ENCODE measurements at regions not wholly inside any gene's neighbourhood (a gene's known extent, or its start where the extent isn't known, plus 50 kb on each side); places are given as distances from the start of the nearest gene placed in this dataset.

DNA sequence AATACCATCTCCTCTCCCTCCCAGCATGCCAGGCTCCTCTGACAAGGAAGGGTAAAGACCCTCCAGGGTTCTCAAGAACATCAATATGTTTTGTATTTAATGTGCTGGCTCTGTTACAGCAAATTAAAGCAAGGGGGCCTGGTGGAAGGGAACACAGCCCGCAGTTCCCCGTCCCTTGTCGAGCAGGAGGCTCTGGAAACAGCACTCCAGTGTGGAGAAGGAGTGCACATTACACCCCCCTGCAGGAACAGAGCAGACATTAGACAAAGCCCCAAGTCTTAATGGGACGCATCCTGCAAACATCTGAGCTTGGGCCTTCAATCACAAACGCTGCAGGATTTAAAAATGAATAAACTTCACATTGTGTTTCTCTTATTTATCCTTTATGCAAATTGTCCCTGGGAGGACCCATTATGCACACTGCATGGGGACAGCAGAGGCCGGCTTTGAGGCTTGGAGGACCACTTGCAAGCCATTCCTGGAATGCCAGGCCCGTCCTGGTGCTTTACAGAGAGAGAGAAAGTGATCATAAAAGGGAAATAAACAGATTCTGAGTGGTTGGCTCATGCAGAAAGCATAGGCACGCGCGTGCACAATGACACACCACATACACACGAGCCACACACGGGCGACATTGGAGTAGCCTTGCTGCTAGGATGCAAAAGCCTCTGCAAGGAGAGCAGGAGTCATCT, 328.7 kb downstream of the SMAD2 start:
- DNase-seq (ENCODE audit: low spot score): no peak

DNA sequence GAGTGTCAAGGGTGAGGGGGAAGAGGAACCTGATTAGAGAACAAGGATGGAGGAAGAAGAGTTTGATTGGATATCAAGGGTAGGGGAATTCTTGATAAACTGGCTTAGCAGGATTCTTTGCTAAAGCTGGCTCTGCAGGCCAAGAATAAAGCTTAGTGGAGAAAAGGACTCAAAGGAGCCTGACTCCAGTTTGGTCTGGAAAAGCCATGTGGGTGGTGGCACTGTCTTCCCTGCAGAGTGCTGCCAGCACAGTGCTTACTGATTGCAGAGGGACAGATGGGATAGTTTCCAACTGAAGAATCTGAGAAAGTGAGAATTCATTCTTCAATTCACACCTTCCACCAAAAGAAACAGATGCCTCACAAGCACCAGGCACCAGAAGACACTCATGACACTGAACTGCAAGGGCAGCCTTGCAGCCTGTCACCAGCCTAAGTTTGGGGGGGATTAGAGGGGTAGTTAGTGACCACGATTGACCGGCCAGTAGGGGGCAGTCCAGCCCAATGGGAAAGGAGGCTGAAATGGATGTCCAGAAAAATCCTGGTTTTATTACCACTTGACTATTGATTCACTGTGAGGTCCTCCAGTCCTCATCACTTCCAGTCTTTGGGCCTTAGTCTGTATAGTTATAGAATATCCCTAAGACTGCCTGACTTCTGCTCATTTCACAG, 334.5 kb downstream of the SMAD2 start:
- no peak for DNase-seq (ENCODE audit: low spot score)

DNA sequence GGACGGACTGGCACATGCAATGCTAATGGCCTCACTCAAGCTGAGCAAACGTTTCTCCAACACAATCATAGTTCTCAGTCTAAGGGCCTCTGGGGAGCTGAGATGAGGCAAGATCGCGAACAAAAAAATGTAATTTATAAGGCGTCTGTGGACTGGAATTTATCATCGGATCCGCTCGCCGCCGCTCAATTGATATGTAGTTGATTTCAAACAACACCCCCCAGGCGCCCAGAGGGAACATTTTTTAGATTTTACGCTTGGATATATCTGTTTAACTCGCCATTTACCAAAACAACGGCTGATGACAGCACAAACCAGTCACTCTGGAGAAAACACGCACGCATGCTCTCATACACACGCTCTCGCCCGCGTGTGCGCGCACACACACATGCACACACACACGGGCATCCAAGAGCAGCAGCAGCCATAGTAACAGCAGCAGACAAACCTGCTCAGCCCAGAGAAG, 335.8 kb downstream of the SMAD2 start:
- no peak for DNase-seq (ENCODE audit: low spot score)

- DNase-seq (ENCODE audit: low spot score): no peak
Measured at GRCh38 chr18:47593744-47594472, 336.6 kb downstream of the SMAD2 start.

- DNase-seq (ENCODE audit: low spot score): no peak
Measured at GRCh38 chr18:47591429-47591828, 339.0 kb downstream of the SMAD2 start.

DNA sequence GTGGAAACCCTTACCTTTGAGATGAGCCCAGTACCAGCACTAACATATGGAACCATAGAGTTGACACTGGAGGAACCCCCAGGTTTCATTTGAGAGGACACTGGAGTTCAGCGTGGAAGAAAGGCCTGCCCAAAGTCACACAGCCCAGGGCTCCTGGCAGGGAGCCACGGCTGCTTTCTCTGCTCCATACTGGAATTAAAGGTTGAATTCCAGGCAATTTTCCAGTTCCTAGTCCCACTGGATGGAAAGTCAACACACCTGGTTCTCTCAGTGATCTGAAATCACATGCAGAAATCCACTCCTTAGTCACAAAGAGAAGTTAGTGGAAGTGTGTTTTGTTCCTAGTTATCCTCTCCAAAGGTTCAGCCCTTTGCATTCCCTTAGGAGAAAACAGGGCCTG, 336.1 kb upstream of the SKOR2 start:
- no peak for DNase-seq (ENCODE audit: low spot score)

- DNase-seq (ENCODE audit: low spot score): no peak
Measured at GRCh38 chr18:47586418-47587070, 335.1 kb upstream of the SKOR2 start.

DNA sequence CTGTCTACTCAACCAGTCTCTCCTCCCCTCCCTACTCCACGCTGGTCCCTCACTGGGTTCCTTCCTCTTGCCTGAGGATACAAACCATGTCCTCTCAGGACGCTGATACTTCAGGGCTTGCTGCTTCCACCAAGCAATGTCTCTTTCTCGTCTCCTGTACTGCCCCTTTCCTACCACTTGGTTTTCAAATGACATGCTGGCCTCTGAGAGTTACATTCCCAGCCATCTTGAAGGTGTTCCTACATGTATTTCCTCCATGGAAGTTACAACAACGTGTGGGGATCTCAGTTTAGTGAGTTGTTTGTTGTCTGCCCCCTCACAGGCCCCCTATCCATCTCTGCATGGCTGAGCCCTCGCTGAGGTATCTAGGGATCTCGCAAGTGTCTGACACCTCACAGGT, 334.5 kb upstream of the SKOR2 start:
- no peak for DNase-seq (ENCODE audit: low spot score)

DNA sequence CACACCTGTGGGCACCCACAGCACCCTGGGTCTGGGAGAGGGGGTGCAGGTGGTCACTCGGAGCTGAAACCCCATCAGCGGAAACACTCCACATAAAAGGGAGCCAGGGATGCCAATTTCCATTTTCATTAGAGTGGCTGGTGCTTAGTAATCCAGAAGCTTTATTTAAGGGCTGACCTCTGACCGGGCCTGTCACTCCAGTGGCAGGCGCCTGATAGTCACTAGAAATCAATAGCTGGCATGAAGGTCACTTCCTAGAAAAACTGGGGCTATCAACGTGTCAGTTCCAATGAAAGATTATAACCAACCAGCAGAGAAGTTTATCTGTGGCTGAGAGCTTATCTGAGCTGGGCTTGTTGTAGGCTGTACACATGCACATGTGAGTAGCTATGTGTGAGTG, 333.7 kb upstream of the SKOR2 start:
- no peak for DNase-seq (ENCODE audit: low spot score)

- no peak for DNase-seq (ENCODE audit: low spot score)
Measured at GRCh38 chr18:47582093-47582492, 330.6 kb upstream of the SKOR2 start.

DNA sequence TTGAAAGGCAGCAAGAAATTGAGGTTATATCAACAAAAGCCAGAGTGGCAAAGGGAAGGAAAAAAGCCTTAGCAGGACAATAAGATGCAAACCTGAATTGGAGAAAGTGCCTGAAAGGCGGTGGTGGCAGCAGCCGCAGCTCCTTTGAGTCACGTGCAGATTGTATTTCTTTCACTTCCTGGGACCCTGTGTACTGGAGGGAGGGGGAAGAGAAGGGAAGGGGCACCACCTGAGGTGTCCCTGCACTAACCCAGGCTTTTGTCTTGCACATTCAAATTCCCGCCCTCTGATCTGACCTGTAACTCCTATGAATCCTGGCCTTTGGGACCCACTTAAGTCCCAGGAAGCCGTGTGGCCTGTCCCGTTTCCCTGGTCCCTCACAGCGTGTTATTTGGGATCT, 326.1 kb upstream of the SKOR2 start:
- no peak for DNase-seq (ENCODE audit: low spot score)

DNA sequence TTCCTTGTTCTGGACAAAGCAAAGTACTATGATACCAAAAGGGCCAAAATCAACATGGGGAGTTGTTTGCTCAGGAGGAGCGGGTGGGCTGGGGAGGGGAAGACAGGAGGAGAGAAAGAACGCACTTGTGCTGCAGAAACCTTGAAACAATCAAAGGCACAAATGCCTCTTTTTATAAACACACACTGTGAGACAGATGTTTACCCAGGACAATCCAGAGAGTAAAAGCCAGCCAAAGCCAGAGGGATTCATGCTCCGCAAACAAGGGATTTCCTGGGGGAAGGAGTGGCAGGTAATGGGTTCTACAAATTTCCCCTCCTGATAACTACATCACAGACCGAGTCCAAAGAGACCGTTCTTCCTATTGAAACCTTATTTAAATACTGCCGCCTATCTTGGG, 323.5 kb upstream of the SKOR2 start:
- no peak for DNase-seq (ENCODE audit: low spot score)

DNA sequence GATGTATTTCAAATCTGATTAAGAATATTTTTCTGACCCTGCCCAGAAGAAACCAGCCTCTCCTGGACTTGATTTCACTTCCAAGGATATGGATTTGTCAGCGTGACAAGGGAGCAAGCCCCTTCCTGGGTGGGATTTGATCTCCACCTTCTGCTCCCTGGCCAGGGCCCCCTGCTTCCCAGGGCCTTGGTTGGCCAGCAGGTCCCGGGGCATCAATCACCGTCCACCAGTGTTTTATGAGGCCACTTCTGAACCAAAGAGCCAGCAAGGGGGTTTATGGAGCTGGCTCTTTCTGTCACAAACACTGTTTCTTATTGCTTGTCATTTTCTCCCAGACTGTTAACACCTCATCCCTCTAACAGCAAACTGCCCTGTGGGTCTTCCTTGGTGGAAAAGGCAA, 320.5 kb upstream of the SKOR2 start:
- no peak for DNase-seq (ENCODE audit: low spot score)

DNA sequence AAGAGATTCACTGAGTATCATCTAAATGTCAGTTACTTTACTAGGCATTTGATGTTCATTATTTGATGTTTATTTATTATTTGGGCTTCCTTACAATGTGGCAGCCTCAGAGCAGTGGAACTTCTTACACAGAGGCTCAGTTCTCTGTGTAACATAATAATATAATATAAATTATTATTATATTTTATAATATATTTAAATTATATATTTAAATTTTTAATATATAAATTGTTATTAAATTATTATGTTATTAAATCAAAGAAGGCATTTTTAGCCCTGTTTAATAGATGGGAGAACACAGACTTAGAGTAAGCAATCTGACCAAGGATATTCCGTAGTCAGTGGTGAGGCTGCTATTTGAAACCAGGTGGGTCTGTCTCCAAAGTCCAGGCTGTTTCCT, 315.3 kb upstream of the SKOR2 start:
- DNase-seq (ENCODE audit: low spot score): no peak

GRCh38 chr18:47560723-47561715, 309.6 kb upstream of the SKOR2 start:
- no peak for DNase-seq (ENCODE audit: low spot score)

GRCh38 chr18:47558110-47558750, 306.8 kb upstream of the SKOR2 start:
- DNase-seq (ENCODE audit: low spot score): no peak

- DNase-seq (ENCODE audit: low spot score): no peak
Measured at GRCh38 chr18:47557160-47557559, 305.7 kb upstream of the SKOR2 start.

DNA sequence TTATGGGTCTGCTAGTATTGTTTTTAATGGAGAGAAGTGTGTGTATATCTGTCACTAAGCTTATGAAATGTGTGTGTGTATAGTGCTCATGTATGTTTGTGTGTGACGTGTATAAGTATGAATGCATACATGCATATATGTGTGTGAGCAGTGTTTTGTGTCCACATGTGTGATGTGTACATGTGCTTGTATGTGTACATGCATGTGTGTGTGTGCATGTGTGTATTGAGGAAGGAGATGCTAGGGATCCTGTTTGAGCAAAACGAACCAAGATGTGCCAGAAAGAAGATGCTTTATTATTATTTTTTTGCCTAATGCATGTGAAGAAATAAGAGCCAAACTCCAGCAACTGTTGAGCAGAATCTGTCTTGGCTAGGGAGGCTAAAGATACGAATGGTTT, 301.3 kb upstream of the SKOR2 start:
- no peak for DNase-seq (ENCODE audit: low spot score)

DNA sequence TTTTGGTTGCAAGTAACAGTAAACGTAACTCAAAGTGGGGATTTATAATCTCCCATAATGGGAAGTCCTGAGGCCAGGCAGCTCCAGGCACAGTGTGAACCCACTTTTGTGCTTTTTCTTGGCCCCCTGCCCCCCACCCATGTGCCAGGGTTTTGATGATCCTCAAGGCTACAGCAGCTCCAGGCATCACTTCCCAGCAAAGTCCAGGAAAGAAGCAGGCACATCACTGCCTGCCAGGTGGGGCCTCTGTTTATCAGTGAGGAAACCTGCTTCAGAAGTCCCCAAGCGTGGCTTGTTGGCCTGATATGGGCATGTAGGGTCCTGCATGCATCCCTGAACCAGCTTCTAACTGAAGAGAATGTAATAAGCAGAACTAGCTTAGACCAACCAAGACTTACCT, 299.2 kb upstream of the SKOR2 start:
- no peak for DNase-seq (ENCODE audit: low spot score)

GRCh38 chr18:47549021-47549540, 297.6 kb upstream of the SKOR2 start:
- DNase-seq (ENCODE audit: low spot score): no peak

All from mesenteric fat pad (tissue), 1 donor.